Mesenchymal stem cell (in vitro differentiated cells and primary cell): ENCODE measurements at regions not wholly inside any gene's neighbourhood (a gene's known extent, or its start where the extent isn't known, plus 50 kb on each side); places are given as distances from the start of the nearest gene placed in this dataset.

Source experiments
- DNase-seq: peaks from one replicate; pipeline ENCODE4 v3.0.0-alpha.2; 2013
- H2AFZ ChIP-seq: one replicate; pipeline ENCODE4 v1.6.1; 2013; ENCODE audit warnings: low read depth, mild to moderate bottlenecking, control low read depth, inconsistent platforms, low read length, moderate library complexity
- H2AK5ac ChIP-seq: 2 replicates; pipeline ENCODE4 v1.6.1; 2013; ENCODE audit warnings: low read length, moderate library complexity, mild to moderate bottlenecking, inconsistent platforms; ENCODE audit not compliant: severe bottlenecking
- H2BK120ac ChIP-seq: one replicate; pipeline ENCODE4 v1.6.1; 2013; ENCODE audit warnings: low read depth, mild to moderate bottlenecking, inconsistent platforms, low read length, moderate library complexity
- H2BK12ac ChIP-seq, 2 experiments: one replicate each; pipeline ENCODE4 v1.6.1; 2013; ENCODE audit warnings: inconsistent platforms in 2 of 2, low read length in 2 of 2, mild to moderate bottlenecking in 2 of 2, moderate library complexity in 2 of 2, control low read depth in 1 of 2
- H2BK15ac ChIP-seq: one replicate; pipeline ENCODE4 v1.6.1; 2013; ENCODE audit warnings: mild to moderate bottlenecking, low read depth, inconsistent platforms; ENCODE audit not compliant: poor library complexity, severe bottlenecking
- H2BK5ac ChIP-seq: 2 replicates; pipeline ENCODE4 v1.6.1; 2013; ENCODE audit warnings: low read depth, mild to moderate bottlenecking, low read length, control low read depth, inconsistent platforms; ENCODE audit not compliant: poor library complexity, severe bottlenecking
- H3K14ac ChIP-seq, 2 experiments: one replicate each; pipeline ENCODE4 v1.6.1; 2013; ENCODE audit warnings: inconsistent platforms in 2 of 2, low read length in 2 of 2, control low read depth in 1 of 2, mild to moderate bottlenecking in 1 of 2, moderate library complexity in 1 of 2
- H3K18ac ChIP-seq, 2 experiments: one replicate each; pipeline ENCODE4 v1.6.1; 2013; ENCODE audit warnings: inconsistent platforms in 2 of 2, low read length in 2 of 2, control low read depth in 1 of 2, low read depth in 1 of 2, mild to moderate bottlenecking in 1 of 2
- H3K23ac ChIP-seq, 2 experiments: one replicate each; pipeline ENCODE4 v1.6.1; 2013; ENCODE audit warnings: inconsistent platforms in 2 of 2, low read length in 2 of 2, mild to moderate bottlenecking in 2 of 2, moderate library complexity in 2 of 2, control low read depth in 1 of 2
- H3K27ac ChIP-seq: 2 replicates; pipeline ENCODE4 v1.5.1; 2013; ENCODE audit warnings: mild to moderate bottlenecking, moderate library complexity, low read length, control low read depth, inconsistent platforms; ENCODE audit not compliant: poor library complexity, severe bottlenecking
- H3K27me3 ChIP-seq, 2 experiments: 2 replicates each; pipeline versions ENCODE4 v1.6.1 to v1.7.0; 2013; ENCODE audit warnings: low read length in 2 of 2, mild to moderate bottlenecking in 2 of 2, moderate library complexity in 2 of 2, control low read depth in 1 of 2, inconsistent platforms in 1 of 2; ENCODE audit not compliant: control insufficient read depth in 1 of 2, insufficient read depth in 1 of 2
- H3K36me3 ChIP-seq, 2 experiments: 2 replicates each; pipeline versions ENCODE4 v1.6.1 to v1.7.0; 2013; ENCODE audit warnings: low read length in 2 of 2, control low read depth in 1 of 2, inconsistent platforms in 1 of 2, low read depth in 1 of 2, mild to moderate bottlenecking in 1 of 2; ENCODE audit not compliant: insufficient read depth in 2 of 2, control insufficient read depth in 1 of 2
- H3K4ac ChIP-seq, 2 experiments: one replicate each; pipeline ENCODE4 v1.6.1; 2013; ENCODE audit warnings: inconsistent platforms in 2 of 2, low read length in 2 of 2, mild to moderate bottlenecking in 2 of 2, moderate library complexity in 2 of 2, control low read depth in 1 of 2, low read depth in 1 of 2
- H3K4me1 ChIP-seq: 2 replicates; pipeline ENCODE4 v1.6.1; 2013; ENCODE audit warnings: low read depth, low read length, control low read depth; ENCODE audit not compliant: control insufficient read depth, insufficient read depth
- H3K4me2 ChIP-seq: 2 replicates; pipeline ENCODE4 v1.6.1; 2013; ENCODE audit warnings: low read length, mild to moderate bottlenecking, inconsistent platforms; ENCODE audit not compliant: poor library complexity, severe bottlenecking
- H3K4me3 ChIP-seq, 2 experiments: 2 replicates each; pipeline versions ENCODE4 v1.5.1 to v1.7.0; 2013; ENCODE audit warnings: low read length in 2 of 2, mild to moderate bottlenecking in 2 of 2, control low read depth in 1 of 2, low read depth in 1 of 2; ENCODE audit not compliant: insufficient read depth in 1 of 2
- H3K79me1 ChIP-seq: replicated peaks from 2 replicates; pipeline ENCODE4 v1.6.1; 2013; ENCODE audit warnings: mild to moderate bottlenecking, control low read depth, low read length, inconsistent platforms; ENCODE audit not compliant: poor library complexity, severe bottlenecking
- H3K9ac ChIP-seq: 2 replicates; pipeline ENCODE4 v1.7.0; 2013; ENCODE audit warnings: mild to moderate bottlenecking, low read length, moderate library complexity
- H3K9me3 ChIP-seq: 2 replicates; pipeline ENCODE4 v1.7.0; 2013; ENCODE audit warnings: mild to moderate bottlenecking, low read length; ENCODE audit not compliant: control insufficient read depth
- H4K8ac ChIP-seq: one replicate; pipeline ENCODE4 v1.6.1; 2013; ENCODE audit warnings: inconsistent platforms, mild to moderate bottlenecking, low read length, moderate library complexity
- H4K91ac ChIP-seq: one replicate; pipeline ENCODE4 v1.6.1; 2013; ENCODE audit warnings: mild to moderate bottlenecking, low read length, inconsistent platforms
- WGBS: methylation state at CpG from one replicate; pipeline ENCODE4 v1.1.7; 2013; ENCODE audit warnings: mixed read lengths; 5-methylcytosine and 5-hydroxymethylcytosine counted together

- H4K8ac ChIP-seq: no peak overlapping the region
- H2BK15ac ChIP-seq: no peak overlapping the region
- no peak overlapping the region for H2AK5ac ChIP-seq
- peaks cover 43% of the 10 kb centered on the region for H3K9me3 ChIP-seq
- no peak overlapping the region for H4K91ac ChIP-seq
- no peak overlapping the region for H3K4me2 ChIP-seq
- no peaks in the 10 kb centered on the region for H3K27me3 ChIP-seq
- H2AFZ ChIP-seq: no peak overlapping the region
- no peaks in the 10 kb centered on the region for H3K4me1 ChIP-seq
- H3K79me1 ChIP-seq: no peaks in the 10 kb centered on the region
- WGBS: 91% methylated on average over 5 of the region's 5 CpGs
- no peak overlapping the region for H3K4ac ChIP-seq
- no peak overlapping the region for H3K18ac ChIP-seq
- H3K4me3 ChIP-seq: no peak overlapping the region
- H2BK120ac ChIP-seq: no peak overlapping the region
- H3K9ac ChIP-seq: no peak overlapping the region
- no peak for DNase-seq
- no peaks in the 10 kb centered on the region for H3K36me3 ChIP-seq
- H3K14ac ChIP-seq: no peak overlapping the region
- no peak overlapping the region for H3K27ac ChIP-seq
- H2BK12ac ChIP-seq: no peak overlapping the region
- no peak overlapping the region for H3K23ac ChIP-seq
- H2BK5ac ChIP-seq: no peak overlapping the region
Measured at GRCh38 chr9:82447343-82447742, 458.8 kb downstream of the SPATA31D1 start.

- no peak overlapping the region for H2AFZ ChIP-seq
- H3K36me3 ChIP-seq: no peaks in the 10 kb centered on the region
- no peaks in the 10 kb centered on the region for H3K79me1 ChIP-seq
- H2BK120ac ChIP-seq: no peak overlapping the region
- H3K4ac ChIP-seq: no peak overlapping the region
- peaks cover 36% of the 10 kb centered on the region for H3K9me3 ChIP-seq
- H2AK5ac ChIP-seq: no peak overlapping the region
- no peak overlapping the region for H3K18ac ChIP-seq
- no peaks in the 10 kb centered on the region for H3K27me3 ChIP-seq
- no peak overlapping the region for H4K8ac ChIP-seq
- H3K27ac ChIP-seq: no peak overlapping the region
- no peak for DNase-seq
- H3K4me3 ChIP-seq: no peak overlapping the region
- H3K23ac ChIP-seq: no peak overlapping the region
- no peak overlapping the region for H3K14ac ChIP-seq
- H2BK12ac ChIP-seq: no peak overlapping the region
- H4K91ac ChIP-seq: no peak overlapping the region
- H3K4me2 ChIP-seq: no peak overlapping the region
- H3K9ac ChIP-seq: no peak overlapping the region
- H2BK15ac ChIP-seq: no peak overlapping the region
- H3K4me1 ChIP-seq: no peaks in the 10 kb centered on the region
- no peak overlapping the region for H2BK5ac ChIP-seq
Measured at GRCh38 chr9:82449986-82450385, 461.4 kb downstream of the SPATA31D1 start.

- Histone ChIP-seq H3K9ac (no peak overlapping the region), H3K4me1 (no peaks in the 10 kb centered on the region), H3K14ac (no peak overlapping the region), H2AK5ac (no peak overlapping the region), H4K91ac (no peak overlapping the region), H3K27ac (no peak overlapping the region), H3K4me2 (no peak overlapping the region), H3K18ac (no peak overlapping the region), H3K4ac (no peak overlapping the region), H3K9me3 (peaks cover 4% of the 10 kb centered on the region), H4K8ac (no peak overlapping the region), H2AFZ (no peak overlapping the region), H3K27me3 (no peaks in the 10 kb centered on the region), H3K23ac (no peak overlapping the region), H2BK12ac (no peak overlapping the region), H3K79me1 (no peaks in the 10 kb centered on the region), H2BK5ac (no peak overlapping the region), H2BK15ac (no peak overlapping the region), H2BK120ac (no peak overlapping the region), H3K4me3 (no peak overlapping the region), H3K36me3 (no peaks in the 10 kb centered on the region)
- 57% methylated on average over 3 of the region's 3 CpGs for WGBS
- no peak for DNase-seq
Measured at GRCh38 chr9:82454509-82455190, 466.1 kb downstream of the SPATA31D1 start.

- Histone ChIP-seq H2BK15ac (no peak overlapping the region), H3K9ac (no peak overlapping the region), H3K14ac (no peak overlapping the region), H3K27me3 (no peaks in the 10 kb centered on the region), H2BK120ac (no peak overlapping the region), H2BK12ac (no peak overlapping the region), H2AK5ac (no peak overlapping the region), H3K27ac (no peak overlapping the region), H4K8ac (no peak overlapping the region), H3K18ac (no peak overlapping the region), H3K4me1 (no peaks in the 10 kb centered on the region), H3K23ac (no peak overlapping the region), H2BK5ac (no peak overlapping the region), H3K4ac (no peak overlapping the region), H3K4me3 (no peak overlapping the region), H4K91ac (no peak overlapping the region), H3K79me1 (no peaks in the 10 kb centered on the region), H3K36me3 (no peaks in the 10 kb centered on the region), H3K9me3 (peaks cover 4% of the 10 kb centered on the region), H3K4me2 (no peak overlapping the region), H2AFZ (no peak overlapping the region)
- DNase-seq: peak; percentile 38
- 0% methylated on average over 1 of the region's 1 CpG for WGBS
Measured at GRCh38 chr9:82456642-82457041, 468.1 kb downstream of the SPATA31D1 start.
